Osteoblast (primary cell): ENCODE measurements at regions not wholly inside any gene's neighbourhood (a gene's known extent, or its start where the extent isn't known, plus 50 kb on each side); places are given as distances from the start of the nearest gene placed in this dataset.

Experiments used
- DNase-seq: peaks from one replicate; pipeline ENCODE4 v3.0.0; 2011; ENCODE audit warnings: low spot score, mixed read lengths; ENCODE audit not compliant: insufficient read length; ENCODE audit errors: missing footprints
- H2AFZ ChIP-seq: 2 replicates; pipeline ENCODE4 v1.6.0; 2011; ENCODE audit warnings: mild to moderate bottlenecking, low read length
- H3K27ac ChIP-seq: 2 replicates; pipeline ENCODE4 v1.5.1; 2011; ENCODE audit warnings: mild to moderate bottlenecking, low read depth, low read length, moderate library complexity
- H3K27me3 ChIP-seq: 2 replicates; pipeline ENCODE4 v1.6.0; 2012; ENCODE audit warnings: mild to moderate bottlenecking, control low read depth, inconsistent platforms, low read length, moderate library complexity; ENCODE audit not compliant: insufficient read depth
- H3K36me3 ChIP-seq: 2 replicates; pipeline ENCODE4 v1.5.1; 2011; ENCODE audit warnings: mild to moderate bottlenecking, low read length, control low read depth, moderate library complexity; ENCODE audit not compliant: insufficient read depth
- H3K4me1 ChIP-seq: 2 replicates; pipeline ENCODE4 v1.5.1; 2011; ENCODE audit warnings: mild to moderate bottlenecking, low read length, control low read depth, moderate library complexity; ENCODE audit not compliant: insufficient read depth
- H3K4me2 ChIP-seq: 2 replicates; pipeline ENCODE4 v1.6.0; 2011; ENCODE audit warnings: mild to moderate bottlenecking, low read length; ENCODE audit not compliant: insufficient read depth
- H3K4me3 ChIP-seq: fragments of 200-600 bp; sonication (generic); 3 replicates; pipeline ENCODE4 v1.5.1; 2012; ENCODE audit warnings: mild to moderate bottlenecking, low read length, inconsistent platforms; ENCODE audit not compliant: insufficient read depth
- H3K79me2 ChIP-seq: 2 replicates; pipeline ENCODE4 v1.6.0; 2012; ENCODE audit warnings: mild to moderate bottlenecking, low read length, control low read depth, inconsistent platforms; ENCODE audit not compliant: insufficient read depth
- H3K9me3 ChIP-seq: 2 replicates; pipeline ENCODE4 v1.5.1; 2011; ENCODE audit warnings: low read depth, low read length, control low read depth
- H4K20me1 ChIP-seq: 2 replicates; pipeline ENCODE4 v1.6.0; 2012; ENCODE audit warnings: mild to moderate bottlenecking, low read length, control low read depth; ENCODE audit not compliant: insufficient read depth
- CTCF ChIP-seq: IDR thresholded peaks from 2 replicates; pipeline ENCODE4 v1.5.1; 2011; ENCODE audit warnings: mild to moderate bottlenecking, low read depth, low read length, moderate library complexity; ENCODE audit errors: extremely low read depth

GRCh38 chr11:41781441-41781840 lies 322.0 kb upstream of the LRRC4C start:
- H3K4me1 ChIP-seq, result no peaks in the 10 kb centered on the region
- no peak overlapping the region for H3K4me3 ChIP-seq
- no peaks in the 10 kb centered on the region for H3K9me3 ChIP-seq
- no peak overlapping the region for H3K27ac ChIP-seq
- H3K4me2 ChIP-seq, result no peak overlapping the region
- no peaks in the 10 kb centered on the region for H3K27me3 ChIP-seq
- DNase-seq, result peak; percentile 48
- no peak for TF ChIP-seq CTCF
- H3K79me2 ChIP-seq, result no peaks in the 10 kb centered on the region
- H2AFZ ChIP-seq, result no peak overlapping the region
- no peaks in the 10 kb centered on the region for H3K36me3 ChIP-seq
- H4K20me1 ChIP-seq, result no peaks in the 10 kb centered on the region

DNA sequence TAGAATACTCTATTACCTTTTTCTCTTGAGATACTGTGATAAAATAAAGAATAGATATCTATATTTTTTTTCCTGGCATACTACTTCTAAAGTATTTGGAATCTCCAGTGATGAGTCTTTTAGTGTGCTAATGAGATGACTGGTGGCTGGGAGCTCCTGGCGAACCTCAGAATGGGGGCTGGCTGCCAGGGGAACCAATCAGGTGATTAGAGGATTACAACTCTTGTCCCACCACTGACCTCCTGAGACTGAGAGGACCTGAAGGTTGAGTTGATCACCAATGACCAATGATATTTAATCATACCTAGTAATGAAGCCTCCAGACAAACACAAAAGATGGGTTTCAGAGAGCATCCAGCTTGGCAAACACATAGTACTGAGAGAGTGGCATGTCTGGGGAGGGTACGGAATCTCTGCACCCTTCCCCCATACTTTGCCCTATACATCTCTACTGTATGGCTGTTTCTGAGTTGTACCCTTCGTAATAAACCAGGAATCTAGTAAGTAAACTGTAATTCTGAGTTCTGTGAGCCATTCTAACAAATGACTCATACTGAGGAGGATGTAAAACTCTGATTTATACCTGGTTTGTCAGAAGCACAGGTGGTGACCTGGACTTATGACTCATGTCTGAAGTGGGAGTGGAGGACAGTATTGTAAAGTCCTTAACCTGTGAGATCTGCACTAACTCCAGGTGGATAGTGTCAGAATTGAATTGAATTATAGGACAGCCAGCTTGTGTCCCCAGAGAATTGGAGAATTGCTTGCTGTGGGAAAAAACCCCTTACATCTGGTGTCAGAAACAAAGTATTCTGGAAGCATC lies 325.3 kb upstream of the LRRC4C start:
- Histone ChIP-seq H4K20me1 (no peaks in the 10 kb centered on the region), H2AFZ (no peak overlapping the region), H3K79me2 (no peaks in the 10 kb centered on the region), H3K36me3 (no peaks in the 10 kb centered on the region), H3K27me3 (no peaks in the 10 kb centered on the region), H3K27ac (no peak overlapping the region), H3K9me3 (no peaks in the 10 kb centered on the region), H3K4me3 (no peak overlapping the region), H3K4me1 (no peaks in the 10 kb centered on the region), H3K4me2 (no peak overlapping the region)
- peak; percentile 9 for DNase-seq
- no peak for TF ChIP-seq CTCF

GRCh38 chr11:41786087-41786486 lies 326.6 kb upstream of the LRRC4C start:
- H4K20me1 ChIP-seq, result no peaks in the 10 kb centered on the region
- no peaks in the 10 kb centered on the region for H3K27me3 ChIP-seq
- no peak overlapping the region for H3K27ac ChIP-seq
- no peak overlapping the region for H3K4me2 ChIP-seq
- no peak for TF ChIP-seq CTCF
- H3K36me3 ChIP-seq, result no peaks in the 10 kb centered on the region
- H3K9me3 ChIP-seq, result peaks cover 2% of the 10 kb centered on the region
- H3K4me1 ChIP-seq, result no peaks in the 10 kb centered on the region
- no peak overlapping the region for H2AFZ ChIP-seq
- DNase-seq, result no peak
- no peak overlapping the region for H3K4me3 ChIP-seq
- no peaks in the 10 kb centered on the region for H3K79me2 ChIP-seq

- H3K27me3 ChIP-seq, result no peaks in the 10 kb centered on the region
- H4K20me1 ChIP-seq, result no peaks in the 10 kb centered on the region
- no peak overlapping the region for H2AFZ ChIP-seq
- H3K27ac ChIP-seq, result no peak overlapping the region
- no peaks in the 10 kb centered on the region for H3K4me1 ChIP-seq
- no peaks in the 10 kb centered on the region for H3K79me2 ChIP-seq
- DNase-seq, result no peak
- H3K4me2 ChIP-seq, result no peak overlapping the region
- H3K4me3 ChIP-seq, result no peak overlapping the region
- no peaks in the 10 kb centered on the region for H3K36me3 ChIP-seq
- TF ChIP-seq CTCF, result no peak
- H3K9me3 ChIP-seq, result peaks cover 2% of the 10 kb centered on the region
These were observed 328.7 kb upstream of the LRRC4C start for GRCh38 chr11:41788177-41788576.
